Mesenchymal stem cell (in vitro differentiated cells and primary cell): ENCODE measurements at regions not wholly inside any gene's neighbourhood (a gene's known extent, or its start where the extent isn't known, plus 50 kb on each side); places are given as distances from the start of the nearest gene placed in this dataset.

Experiments
- DNase-seq: peaks from one replicate; pipeline ENCODE4 v3.0.0-alpha.2; 2013
- H2AFZ ChIP-seq: one replicate; pipeline ENCODE4 v1.6.1; 2013; ENCODE audit warnings: low read depth, mild to moderate bottlenecking, control low read depth, inconsistent platforms, low read length, moderate library complexity
- H2AK5ac ChIP-seq: 2 replicates; pipeline ENCODE4 v1.6.1; 2013; ENCODE audit warnings: low read length, moderate library complexity, mild to moderate bottlenecking, inconsistent platforms; ENCODE audit not compliant: severe bottlenecking
- H2BK120ac ChIP-seq: one replicate; pipeline ENCODE4 v1.6.1; 2013; ENCODE audit warnings: low read depth, mild to moderate bottlenecking, inconsistent platforms, low read length, moderate library complexity
- H2BK12ac ChIP-seq, 2 experiments: one replicate each; pipeline ENCODE4 v1.6.1; 2013; ENCODE audit warnings: inconsistent platforms in 2 of 2, low read length in 2 of 2, mild to moderate bottlenecking in 2 of 2, moderate library complexity in 2 of 2, control low read depth in 1 of 2
- H2BK15ac ChIP-seq: one replicate; pipeline ENCODE4 v1.6.1; 2013; ENCODE audit warnings: mild to moderate bottlenecking, low read depth, inconsistent platforms; ENCODE audit not compliant: poor library complexity, severe bottlenecking
- H2BK5ac ChIP-seq: 2 replicates; pipeline ENCODE4 v1.6.1; 2013; ENCODE audit warnings: low read depth, mild to moderate bottlenecking, low read length, control low read depth, inconsistent platforms; ENCODE audit not compliant: poor library complexity, severe bottlenecking
- H3K14ac ChIP-seq, 2 experiments: one replicate each; pipeline ENCODE4 v1.6.1; 2013; ENCODE audit warnings: inconsistent platforms in 2 of 2, low read length in 2 of 2, control low read depth in 1 of 2, mild to moderate bottlenecking in 1 of 2, moderate library complexity in 1 of 2
- H3K18ac ChIP-seq, 2 experiments: one replicate each; pipeline ENCODE4 v1.6.1; 2013; ENCODE audit warnings: inconsistent platforms in 2 of 2, low read length in 2 of 2, control low read depth in 1 of 2, low read depth in 1 of 2, mild to moderate bottlenecking in 1 of 2
- H3K23ac ChIP-seq, 2 experiments: one replicate each; pipeline ENCODE4 v1.6.1; 2013; ENCODE audit warnings: inconsistent platforms in 2 of 2, low read length in 2 of 2, mild to moderate bottlenecking in 2 of 2, moderate library complexity in 2 of 2, control low read depth in 1 of 2
- H3K27ac ChIP-seq: 2 replicates; pipeline ENCODE4 v1.5.1; 2013; ENCODE audit warnings: mild to moderate bottlenecking, moderate library complexity, low read length, control low read depth, inconsistent platforms; ENCODE audit not compliant: poor library complexity, severe bottlenecking
- H3K27me3 ChIP-seq, 2 experiments: 2 replicates each; pipeline versions ENCODE4 v1.6.1 to v1.7.0; 2013; ENCODE audit warnings: low read length in 2 of 2, mild to moderate bottlenecking in 2 of 2, moderate library complexity in 2 of 2, control low read depth in 1 of 2, inconsistent platforms in 1 of 2; ENCODE audit not compliant: control insufficient read depth in 1 of 2, insufficient read depth in 1 of 2
- H3K36me3 ChIP-seq, 2 experiments: 2 replicates each; pipeline versions ENCODE4 v1.6.1 to v1.7.0; 2013; ENCODE audit warnings: low read length in 2 of 2, control low read depth in 1 of 2, inconsistent platforms in 1 of 2, low read depth in 1 of 2, mild to moderate bottlenecking in 1 of 2; ENCODE audit not compliant: insufficient read depth in 2 of 2, control insufficient read depth in 1 of 2
- H3K4ac ChIP-seq, 2 experiments: one replicate each; pipeline ENCODE4 v1.6.1; 2013; ENCODE audit warnings: inconsistent platforms in 2 of 2, low read length in 2 of 2, mild to moderate bottlenecking in 2 of 2, moderate library complexity in 2 of 2, control low read depth in 1 of 2, low read depth in 1 of 2
- H3K4me1 ChIP-seq: 2 replicates; pipeline ENCODE4 v1.6.1; 2013; ENCODE audit warnings: low read depth, low read length, control low read depth; ENCODE audit not compliant: control insufficient read depth, insufficient read depth
- H3K4me2 ChIP-seq: 2 replicates; pipeline ENCODE4 v1.6.1; 2013; ENCODE audit warnings: low read length, mild to moderate bottlenecking, inconsistent platforms; ENCODE audit not compliant: poor library complexity, severe bottlenecking
- H3K4me3 ChIP-seq, 2 experiments: 2 replicates each; pipeline versions ENCODE4 v1.5.1 to v1.7.0; 2013; ENCODE audit warnings: low read length in 2 of 2, mild to moderate bottlenecking in 2 of 2, control low read depth in 1 of 2, low read depth in 1 of 2; ENCODE audit not compliant: insufficient read depth in 1 of 2
- H3K79me1 ChIP-seq: replicated peaks from 2 replicates; pipeline ENCODE4 v1.6.1; 2013; ENCODE audit warnings: mild to moderate bottlenecking, control low read depth, low read length, inconsistent platforms; ENCODE audit not compliant: poor library complexity, severe bottlenecking
- H3K9ac ChIP-seq: 2 replicates; pipeline ENCODE4 v1.7.0; 2013; ENCODE audit warnings: mild to moderate bottlenecking, low read length, moderate library complexity
- H3K9me3 ChIP-seq: 2 replicates; pipeline ENCODE4 v1.7.0; 2013; ENCODE audit warnings: mild to moderate bottlenecking, low read length; ENCODE audit not compliant: control insufficient read depth
- H4K8ac ChIP-seq: one replicate; pipeline ENCODE4 v1.6.1; 2013; ENCODE audit warnings: inconsistent platforms, mild to moderate bottlenecking, low read length, moderate library complexity
- H4K91ac ChIP-seq: one replicate; pipeline ENCODE4 v1.6.1; 2013; ENCODE audit warnings: mild to moderate bottlenecking, low read length, inconsistent platforms
- WGBS: methylation state at CpG from one replicate; pipeline ENCODE4 v1.1.7; 2013; ENCODE audit warnings: mixed read lengths; 5-methylcytosine and 5-hydroxymethylcytosine counted together

- no peaks in the 10 kb centered on the region for H3K79me1 ChIP-seq
- no peak overlapping the region for H3K4ac ChIP-seq
- H3K36me3 ChIP-seq, result no peaks in the 10 kb centered on the region
- no peak overlapping the region for H2BK5ac ChIP-seq
- H2BK15ac ChIP-seq, result no peak overlapping the region
- no peak overlapping the region for H2AFZ ChIP-seq
- H3K4me2 ChIP-seq, result no peak overlapping the region
- H2BK120ac ChIP-seq, result no peak overlapping the region
- H3K18ac ChIP-seq, result no peak overlapping the region
- no peak overlapping the region for H2BK12ac ChIP-seq
- H3K27me3 ChIP-seq, result peaks cover 0 to 9% of the 10 kb centered on the region in 2 experiments
- H2AK5ac ChIP-seq, result no peak overlapping the region
- DNase-seq, result no peak
- no peak overlapping the region for H4K8ac ChIP-seq
- H3K4me3 ChIP-seq, result no peak overlapping the region
- no peak overlapping the region for H3K14ac ChIP-seq
- H3K9ac ChIP-seq, result no peak overlapping the region
- no peak overlapping the region for H4K91ac ChIP-seq
- no peaks in the 10 kb centered on the region for H3K9me3 ChIP-seq
- H3K27ac ChIP-seq, result no peak overlapping the region
- WGBS, result 82% methylated on average over 8 of the region's 8 CpGs
- H3K4me1 ChIP-seq, result no peaks in the 10 kb centered on the region
- H3K23ac ChIP-seq, result no peak overlapping the region
Observed at GRCh38 chr1:87179851-87180519, 148.7 kb upstream of the LMO4 start.

DNA sequence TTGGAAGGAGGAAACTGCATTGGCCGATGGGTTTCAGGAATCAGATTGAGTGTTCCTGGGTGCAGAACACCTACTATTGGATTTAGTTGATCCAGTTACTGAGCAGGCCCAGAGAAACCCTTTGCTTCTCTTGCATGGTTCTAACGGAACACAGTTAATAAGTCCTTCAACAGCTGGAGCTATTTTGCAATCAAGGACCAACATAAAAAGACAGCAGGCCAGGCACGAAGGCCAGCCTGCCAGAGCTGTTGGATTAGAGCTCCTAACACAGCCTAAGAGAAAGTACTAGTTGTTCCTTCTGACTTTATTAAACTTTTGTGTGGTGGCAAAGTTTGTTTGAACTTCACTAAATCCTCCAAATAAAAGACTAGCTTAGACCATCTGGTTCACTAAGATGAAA, 148.0 kb upstream of the LMO4 start:
- WGBS, result 77% methylated on average over 3 of the region's 3 CpGs

DNA sequence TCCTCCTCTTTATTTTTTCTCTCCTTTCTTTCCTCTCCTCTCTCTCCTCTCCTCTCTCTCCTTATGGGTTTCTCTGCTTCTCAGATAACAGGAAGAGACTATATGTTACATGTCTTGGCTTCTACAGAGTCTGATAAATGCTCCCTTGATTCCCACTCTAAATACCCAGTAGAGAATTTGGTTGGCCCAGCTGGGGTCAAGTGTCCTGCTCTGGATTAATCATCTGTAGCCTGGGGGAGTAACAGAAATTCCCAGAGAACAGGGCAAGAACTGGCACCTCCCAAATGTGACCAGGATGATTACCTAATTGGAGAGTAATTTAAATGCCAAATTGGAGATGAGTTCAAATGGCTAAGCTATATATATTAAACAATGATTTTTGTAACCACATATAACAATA, 146.1 kb upstream of the LMO4 start:
- Histone ChIP-seq H4K8ac (no peak overlapping the region), H3K79me1 (no peaks in the 10 kb centered on the region), H2BK5ac (no peak overlapping the region), H2AFZ (no peak overlapping the region), H3K4me2 (no peak overlapping the region), H3K18ac (no peak overlapping the region), H3K9me3 (no peaks in the 10 kb centered on the region), H2BK120ac (no peak overlapping the region), H4K91ac (no peak overlapping the region), H3K27ac (no peak overlapping the region), H3K9ac (no peak overlapping the region), H3K36me3 (no peaks in the 10 kb centered on the region), H3K4me1 (no peaks in the 10 kb centered on the region), H2BK12ac (no peak overlapping the region), H3K14ac (no peak overlapping the region), H3K4me3 (no peak overlapping the region), H3K23ac (no peak overlapping the region), H2BK15ac (no peak overlapping the region), H3K27me3 (peaks cover 0 to 4% of the 10 kb centered on the region in 2 experiments), H3K4ac (no peak overlapping the region), H2AK5ac (no peak overlapping the region)
- no peak for DNase-seq

More for the DNA sequence above, 148.0 kb upstream of the LMO4 start:
- no peak overlapping the region for H2AFZ ChIP-seq
- H3K9me3 ChIP-seq, result no peaks in the 10 kb centered on the region
- H2BK5ac ChIP-seq, result no peak overlapping the region
- H4K8ac ChIP-seq, result no peak overlapping the region
- no peak overlapping the region for H3K27ac ChIP-seq
- H3K18ac ChIP-seq, result no peak overlapping the region
- H4K91ac ChIP-seq, result no peak overlapping the region
- no peak overlapping the region for H3K14ac ChIP-seq
- H2BK12ac ChIP-seq, result no peak overlapping the region
- H3K23ac ChIP-seq, result no peak overlapping the region
- H3K4me1 ChIP-seq, result no peaks in the 10 kb centered on the region
- H2BK120ac ChIP-seq, result no peak overlapping the region
- H2BK15ac ChIP-seq, result no peak overlapping the region
- peaks cover 0 to 9% of the 10 kb centered on the region in 2 experiments for H3K27me3 ChIP-seq
- H2AK5ac ChIP-seq, result no peak overlapping the region
- no peak overlapping the region for H3K4me2 ChIP-seq
- H3K36me3 ChIP-seq, result no peaks in the 10 kb centered on the region
- no peaks in the 10 kb centered on the region for H3K79me1 ChIP-seq
- H3K9ac ChIP-seq, result no peak overlapping the region
- no peak for DNase-seq
- no peak overlapping the region for H3K4ac ChIP-seq
- no peak overlapping the region for H3K4me3 ChIP-seq

GRCh38 chr1:87185077-87185476, 143.6 kb upstream of the LMO4 start:
- H3K9me3 ChIP-seq, result no peaks in the 10 kb centered on the region
- no peak for DNase-seq
- no peak overlapping the region for H3K18ac ChIP-seq
- no peak overlapping the region for H3K14ac ChIP-seq
- H3K27ac ChIP-seq, result no peak overlapping the region
- no peak overlapping the region for H4K8ac ChIP-seq
- H2BK15ac ChIP-seq, result no peak overlapping the region
- peaks cover 0 to 7% of the 10 kb centered on the region in 2 experiments for H3K27me3 ChIP-seq
- no peaks in the 10 kb centered on the region for H3K36me3 ChIP-seq
- no peak overlapping the region for H2AFZ ChIP-seq
- H2BK5ac ChIP-seq, result no peak overlapping the region
- H2BK120ac ChIP-seq, result no peak overlapping the region
- no peak overlapping the region for H4K91ac ChIP-seq
- no peaks in the 10 kb centered on the region for H3K4me1 ChIP-seq
- H3K79me1 ChIP-seq, result no peaks in the 10 kb centered on the region
- no peak overlapping the region for H3K23ac ChIP-seq
- no peak overlapping the region for H3K9ac ChIP-seq
- H3K4me2 ChIP-seq, result no peak overlapping the region
- no peak overlapping the region for H3K4ac ChIP-seq
- no peak overlapping the region for H3K4me3 ChIP-seq
- no peak overlapping the region for H2BK12ac ChIP-seq
- no peak overlapping the region for H2AK5ac ChIP-seq
- 89% methylated on average over 4 of the region's 4 CpGs for WGBS
